GM12872 (cell line): ENCODE measurements at regions not wholly inside any gene's neighbourhood (a gene's known extent, or its start where the extent isn't known, plus 50 kb on each side); places are given as distances from the start of the nearest gene placed in this dataset.

Experiments
- CTCF ChIP-seq: IDR thresholded peaks from 3 replicates; pipeline ENCODE4 v1.5.1; 2011; ENCODE audit warnings: low read depth, mild to moderate bottlenecking, low read length, moderate library complexity; ENCODE audit not compliant: insufficient read depth

- TF ChIP-seq CTCF, result no peak
Observed at GRCh38 chr11:92861634-92862033, 107.8 kb upstream of the MTNR1B start.

DNA sequence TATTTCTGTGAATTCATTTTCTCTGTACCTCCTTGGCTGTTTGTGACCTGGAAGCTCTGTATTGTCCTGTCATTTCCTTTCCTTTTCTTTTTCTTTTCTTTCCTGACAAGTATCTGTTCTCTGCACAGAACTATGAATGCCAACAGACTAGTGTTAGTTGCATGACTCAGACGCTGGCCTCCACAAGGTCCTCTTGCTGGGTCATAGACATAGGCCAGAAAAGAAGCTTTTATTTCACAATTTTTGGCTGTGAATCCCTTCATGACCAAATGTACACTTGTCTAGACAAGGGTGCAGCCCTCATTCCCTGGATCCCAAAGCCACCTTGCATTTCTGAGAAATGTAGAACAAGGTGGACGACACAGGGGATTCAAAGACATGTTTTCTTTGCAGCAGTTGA lies 104.1 kb upstream of the MTNR1B start:
- TF ChIP-seq CTCF, result no peak

GRCh38 chr11:92866679-92867282 lies 102.7 kb upstream of the MTNR1B start:
- no peak for TF ChIP-seq CTCF

DNA sequence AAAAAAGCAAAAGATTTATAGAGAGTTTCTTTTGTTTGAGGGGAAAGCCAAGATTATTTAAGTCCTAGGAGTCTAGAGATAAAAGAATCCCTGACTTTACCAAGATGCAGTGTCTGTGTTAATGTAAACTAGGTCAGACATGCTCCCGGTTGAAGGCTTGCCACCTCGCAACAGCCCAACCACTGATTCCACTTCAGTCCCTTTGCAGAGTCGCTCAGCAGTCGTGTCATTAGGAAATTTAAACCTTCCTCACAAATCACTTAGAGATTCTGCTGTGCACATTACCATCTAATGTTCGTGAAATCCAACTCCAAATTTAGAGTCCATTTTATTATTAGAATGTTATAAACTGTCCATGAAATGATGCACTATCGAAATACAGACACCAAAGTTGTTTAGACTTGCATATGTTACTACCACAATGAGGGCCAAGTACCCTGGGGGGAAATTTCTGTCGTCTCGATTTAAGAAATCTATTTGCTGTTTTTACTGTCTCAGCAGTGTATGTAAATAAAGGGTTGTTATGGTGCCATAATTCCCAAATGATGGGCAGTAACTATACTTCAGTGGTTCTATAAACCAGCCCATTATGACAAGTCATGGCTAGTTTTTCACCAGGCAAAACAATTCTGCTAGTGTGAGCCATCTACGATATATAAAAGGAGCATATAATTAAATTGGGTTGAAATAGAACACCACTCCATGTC lies 101.4 kb upstream of the MTNR1B start:
- no peak for TF ChIP-seq CTCF

GRCh38 chr11:92869716-92870115 lies 99.7 kb upstream of the MTNR1B start:
- TF ChIP-seq CTCF, result no peak

- no peak for TF ChIP-seq CTCF
Observed at GRCh38 chr11:92870196-92870832, 99.1 kb upstream of the MTNR1B start.

DNA sequence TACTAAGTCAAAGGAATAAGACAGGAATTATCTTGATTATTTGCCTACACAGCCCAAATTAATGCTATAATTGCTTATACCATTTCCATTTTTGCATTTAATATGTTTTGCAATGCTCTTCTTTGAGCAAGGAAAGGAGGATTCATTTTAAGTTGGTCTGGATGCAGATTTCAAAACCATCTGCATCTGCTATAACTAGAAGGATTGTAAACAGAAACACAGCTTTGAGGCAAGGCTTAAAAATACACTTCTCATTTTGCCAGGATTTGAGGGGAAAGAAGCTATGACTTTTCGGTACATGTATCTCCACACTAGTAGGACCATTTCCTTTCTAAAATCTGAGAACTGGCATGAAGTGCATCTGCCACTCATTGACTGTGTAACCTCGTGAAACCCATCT lies 95.9 kb upstream of the MTNR1B start:
- no peak for TF ChIP-seq CTCF
